CD14-positive monocyte (primary cell): ENCODE measurements at regions not wholly inside any gene's neighbourhood (a gene's known extent, or its start where the extent isn't known, plus 50 kb on each side); places are given as distances from the start of the nearest gene placed in this dataset.

Source experiments
- DNase-seq, 3 donors: peaks; one replicate each; pipeline ENCODE4 v3.0.0-alpha.2; 2011 to 2022
- H2AFZ ChIP-seq: 2 replicates; pipeline ENCODE4 v1.6.0; 2012; ENCODE audit warnings: mild to moderate bottlenecking, low read depth, low read length, inconsistent platforms; ENCODE audit not compliant: insufficient read depth, poor library complexity, severe bottlenecking
- H3K27ac ChIP-seq, 2 donors: 1 replicate in 1 of 2; 2 replicates in 1 of 2; pipeline ENCODE4 v1.5.1; 2012 to 2013; ENCODE audit warnings: low read length in 2 of 2, control low read depth in 1 of 2, inconsistent platforms in 1 of 2, low read depth in 1 of 2, mild to moderate bottlenecking in 1 of 2
- H3K27me3 ChIP-seq, 2 donors: one replicate each; pipeline versions ENCODE4 v1.6.0 to v1.6.1; 2011 to 2013; ENCODE audit warnings: low read length in 2 of 2; ENCODE audit not compliant: control insufficient read depth in 2 of 2, insufficient read depth in 2 of 2
- H3K36me3 ChIP-seq, 2 donors: replicated peaks in 1 of 2; 1 replicate in 1 of 2; 2 replicates in 1 of 2; pipeline versions ENCODE4 v1.5.1 to v1.6.1; 2012 to 2013; ENCODE audit warnings: low read length in 2 of 2, control low read depth in 1 of 2, inconsistent platforms in 1 of 2, mild to moderate bottlenecking in 1 of 2; ENCODE audit not compliant: insufficient read depth in 2 of 2, control insufficient read depth in 1 of 2
- H3K4me1 ChIP-seq, 2 donors: 1 replicate in 1 of 2; 2 replicates in 1 of 2; pipeline versions ENCODE4 v1.5.1 to v1.6.1; 2012 to 2013; ENCODE audit warnings: low read length in 2 of 2, control low read depth in 1 of 2, inconsistent platforms in 1 of 2, mild to moderate bottlenecking in 1 of 2, moderate library complexity in 1 of 2; ENCODE audit not compliant: insufficient read depth in 2 of 2, control insufficient read depth in 1 of 2
- H3K4me2 ChIP-seq: replicated peaks from 2 replicates; pipeline ENCODE3; 2012; ENCODE audit warnings: low read length, moderate library complexity, mild to moderate bottlenecking; ENCODE audit not compliant: poor library complexity, severe bottlenecking; ENCODE audit errors: extremely low read depth
- H3K4me3 ChIP-seq, 3 experiments: fragments of 200-600 bp in 1 of 3; sonication (generic) in 1 of 3; replicated peaks in 1 of 3; 1 replicate in 2 of 3; 2 replicates in 1 of 3; pipeline ENCODE4 v1.5.1; 2011 to 2013; ENCODE audit warnings: low read length in 3 of 3, mild to moderate bottlenecking in 3 of 3, control low read depth in 2 of 3, low read depth in 2 of 3, inconsistent platforms in 1 of 3, moderate library complexity in 1 of 3
- H3K79me2 ChIP-seq: 2 replicates; pipeline ENCODE4 v1.6.0; 2012; ENCODE audit warnings: mild to moderate bottlenecking, control low read depth, inconsistent platforms, low read length, moderate library complexity; ENCODE audit not compliant: insufficient read depth
- H3K9ac ChIP-seq: 2 replicates; pipeline ENCODE4 v1.6.0; 2017; ENCODE audit warnings: low read length, mild to moderate bottlenecking; ENCODE audit not compliant: insufficient read depth, poor library complexity, severe bottlenecking
- H3K9me3 ChIP-seq, 2 donors: replicated peaks in 1 of 2; 1 replicate in 1 of 2; 2 replicates in 1 of 2; pipeline versions ENCODE4 v1.5.1 to v1.6.1; 2012 to 2013; ENCODE audit warnings: low read length in 2 of 2, control low read depth in 1 of 2; ENCODE audit not compliant: control insufficient read depth in 1 of 2, insufficient read depth in 1 of 2
- H4K20me1 ChIP-seq: 2 replicates; pipeline ENCODE4 v1.6.0; 2012; ENCODE audit warnings: mild to moderate bottlenecking, low read length, control low read depth, moderate library complexity; ENCODE audit not compliant: insufficient read depth
- H3K27ac Mint-ChIP-seq, 7 donors: one replicate each; pipeline ENCODE4 v1.8.0; 2020; ENCODE audit warnings: mild to moderate bottlenecking in 7 of 7, mixed read lengths in 7 of 7, moderate library complexity in 6 of 7, inconsistent platforms in 2 of 7
- H3K27me3 Mint-ChIP-seq, 3 donors: one replicate each; pipeline ENCODE4 v1.8.0; 2021 to 2022; ENCODE audit warnings: low read depth in 3 of 3, mild to moderate bottlenecking in 3 of 3, mixed read lengths in 3 of 3, moderate library complexity in 3 of 3, inconsistent platforms in 1 of 3
- H3K36me3 Mint-ChIP-seq, 2 donors: one replicate each; pipeline ENCODE4 v1.8.0; 2020; ENCODE audit warnings: mixed read lengths in 2 of 2, inconsistent platforms in 1 of 2, mild to moderate bottlenecking in 1 of 2
- H3K4me1 Mint-ChIP-seq: one replicate; pipeline ENCODE4 v1.8.0; 2020; ENCODE audit warnings: mild to moderate bottlenecking, mixed read lengths
- H3K4me3 Mint-ChIP-seq, 2 donors: one replicate each; pipeline ENCODE4 v1.8.0; 2020; ENCODE audit warnings: mild to moderate bottlenecking in 2 of 2, mixed read lengths in 2 of 2, moderate library complexity in 1 of 2
- H3K9me3 Mint-ChIP-seq, 7 donors: one replicate each; pipeline ENCODE4 v1.8.0; 2020 to 2022; ENCODE audit warnings: mixed read lengths in 7 of 7, mild to moderate bottlenecking in 6 of 7, moderate library complexity in 6 of 7, inconsistent platforms in 2 of 7
- CTCF ChIP-seq: fragments of 200-600 bp; IDR thresholded peaks from one replicate; pipeline ENCODE4 v1.8.0; 2022; ENCODE audit warnings: antibody characterized with exemption, mild to moderate bottlenecking
- WGBS: methylation state at CpG from one replicate; pipeline ENCODE4 v1.1.5; 2013; ENCODE audit warnings: missing lambda C conversion rate; ENCODE audit not compliant: insufficient coverage; 5-methylcytosine and 5-hydroxymethylcytosine counted together
- intact Hi-C, 2 donors: fragments of 100-400 bp; cut with micrococcal nuclease; formaldehyde crosslinking; loops; one replicate each; pipeline versions ENCODE4 v1.15.0 to v1.15.1; 2023

- Histone ChIP-seq H3K79me2 (no peaks in the 10 kb centered on the region), H3K36me3 (no peaks in the 10 kb centered on the region), H4K20me1 (no peaks in the 10 kb centered on the region), H3K9me3 (peaks cover 0 to under 1% of the 10 kb centered on the region in 2 donors), H3K4me2 (no peak overlapping the region), H2AFZ (no peak overlapping the region), H3K4me3 (no peak overlapping the region), H3K4me1 (no peaks in the 10 kb centered on the region), H3K27ac (no peak overlapping the region), H3K9ac (no peak overlapping the region), H3K27me3 (no peaks in the 10 kb centered on the region)
- H3K4me3 Mint-ChIP-seq = no peak overlapping the region
- no peak for TF ChIP-seq CTCF
- no peak overlapping the region for H3K27ac Mint-ChIP-seq
- peaks cover 0 to 1% (median 0%) of the 10 kb centered on the region in 3 donors for H3K27me3 Mint-ChIP-seq
- no peak for DNase-seq
- no CpG with 5 or more reads among the region's 1 CpG for whole genome bisulfite sequencing
- peaks cover 0 to 2% (median 0%) of the 10 kb centered on the region in 7 donors for H3K9me3 Mint-ChIP-seq
- intact Hi-C loops = no loop called here
- H3K36me3 Mint-ChIP-seq = no peaks in the 10 kb centered on the region
- no peaks in the 10 kb centered on the region for H3K4me1 Mint-ChIP-seq
These were observed 1403.4 kb upstream of the C9orf72 start for GRCh38 chr9:28976684-28977083.

- Mint-ChIP-seq H3K36me3 (no peaks in the 10 kb centered on the region), H3K27ac (no peak overlapping the region), H3K4me3 (no peak overlapping the region), H3K4me1 (no peaks in the 10 kb centered on the region), H3K9me3 (peaks cover 0 to 2% (median 0%) of the 10 kb centered on the region in 7 donors), H3K27me3 (peaks cover 0 to 1% (median 0%) of the 10 kb centered on the region in 3 donors)
- intact Hi-C loops = no loop called here
- Histone ChIP-seq H3K79me2 (no peaks in the 10 kb centered on the region), H3K4me3 (no peak overlapping the region), H3K9me3 (no peaks in the 10 kb centered on the region), H3K4me1 (no peaks in the 10 kb centered on the region), H2AFZ (no peak overlapping the region), H3K27me3 (no peaks in the 10 kb centered on the region), H3K36me3 (no peaks in the 10 kb centered on the region), H3K4me2 (no peak overlapping the region), H4K20me1 (no peaks in the 10 kb centered on the region), H3K27ac (no peak overlapping the region), H3K9ac (no peak overlapping the region)
- WGBS = no CpG with 5 or more reads among the region's 1 CpG
- no peak for DNase-seq
- TF ChIP-seq CTCF = no peak
These were observed 1407.8 kb upstream of the C9orf72 start for GRCh38 chr9:28981129-28981528.
